Panc1 (cell line): ENCODE measurements at regions not wholly inside any gene's neighbourhood (a gene's known extent, or its start where the extent isn't known, plus 50 kb on each side); places are given as distances from the start of the nearest gene placed in this dataset.

Experiments
- ATAC-seq: fragments of 200-7000 bp; cut with Tn5 transposase; 2 replicates; pipeline ENCODE4 v1.9.1; 2020; ENCODE audit warnings: mild to moderate bottlenecking, moderate library complexity
- BruUV-seq: library from RNA; stranded (reverse); fragments of 400-500 nt; replicated peaks from 2 replicates; lab custom pipeline; 2021; lab: Mats Ljungman, UMichigan
- CTCF ChIA-PET: fragments of 300-600 bp; sonication (Branson Sonifier 250); formaldehyde crosslinking; loops from one replicate; lab custom pipeline; 2022; ENCODE audit warnings: antibody characterized with exemption; lab: Charles Lee
- POLR2A ChIA-PET: fragments of 300-600 bp; sonication (Branson Sonifier 250); formaldehyde crosslinking; loops from one replicate; lab custom pipeline; 2022; ENCODE audit warnings: antibody characterized with exemption; lab: Charles Lee
- DNase-seq: peaks from one replicate; pipeline ENCODE4 v3.0.0-alpha.2; 2010; ENCODE audit warnings: low read depth, low spot score
- H3K27ac ChIP-seq: 2 replicates; pipeline ENCODE4 v1.5.1; 2011; ENCODE audit warnings: mild to moderate bottlenecking, low read length, inconsistent platforms
- H3K27me3 ChIP-seq: fragments of 200-500 bp; sonication (Bioruptor generic); 2 replicates; pipeline ENCODE4 v1.6.0; 2014; ENCODE audit warnings: low read length, inconsistent platforms; ENCODE audit not compliant: control insufficient read depth, insufficient read depth
- H3K36me3 ChIP-seq: fragments of 200-500 bp; sonication (Bioruptor generic); 2 replicates; pipeline ENCODE4 v1.5.1; 2014; ENCODE audit warnings: inconsistent platforms, mild to moderate bottlenecking, low read length, moderate library complexity; ENCODE audit not compliant: control insufficient read depth, insufficient read depth
- H3K4me1 ChIP-seq: 2 replicates; pipeline ENCODE4 v1.5.1; 2011; ENCODE audit warnings: inconsistent platforms, mild to moderate bottlenecking, low read length, moderate library complexity; ENCODE audit not compliant: control insufficient read depth, insufficient read depth
- H3K4me3 ChIP-seq, 2 experiments: 2 replicates each; pipeline ENCODE4 v1.5.1; 2011 to 2012; ENCODE audit warnings: low read depth in 2 of 2, low read length in 2 of 2, mild to moderate bottlenecking in 2 of 2, inconsistent platforms in 1 of 2, moderate library complexity in 1 of 2
- H3K9me3 ChIP-seq: fragments of 200-500 bp; sonication (Bioruptor generic); 2 replicates; pipeline ENCODE4 v1.5.1; 2014; ENCODE audit warnings: low read depth, mild to moderate bottlenecking, inconsistent platforms, low read length, moderate library complexity; ENCODE audit not compliant: control insufficient read depth, insufficient read depth
- POLR2AphosphoS5 ChIP-seq: IDR thresholded peaks from 2 replicates; pipeline ENCODE4 v1.6.1; 2012; ENCODE audit warnings: mild to moderate bottlenecking, low read depth, low read length, moderate library complexity
- SIN3A ChIP-seq: IDR thresholded peaks from 2 replicates; pipeline ENCODE4 v1.6.1; 2012; ENCODE audit warnings: low read depth, mild to moderate bottlenecking, low read length, moderate library complexity, borderline replicate concordance; ENCODE audit not compliant: insufficient read depth
- TCF7L2 ChIP-seq: IDR thresholded peaks from 2 replicates; pipeline ENCODE4 v1.6.1; 2011; ENCODE audit warnings: mild to moderate bottlenecking, low read depth, low read length, inconsistent platforms
- in situ Hi-C: cut with HindIII; loops from 2 replicates; pipeline ENCODE4 v1.10.0; 2016; ENCODE audit warnings: low sequenced_read_pairs, low pct_unique_long_range_greater_than_20kb
- intact Hi-C: fragments of 100-400 bp; cut with micrococcal nuclease; formaldehyde crosslinking; loops from one replicate; pipeline ENCODE4 v1.10.0; 2022; ENCODE audit not compliant: unreplicated experiment
- TF ChIP-seq, protein P1 (sequence below): fragments of 450-650 bp; IDR thresholded peaks from 2 replicates; pipeline ENCODE4 v1.5.1; 2017; ENCODE audit warnings: mild to moderate bottlenecking
- TF ChIP-seq, protein P2 (sequence below), 2 experiments: IDR thresholded peaks; 2 replicates each; pipeline ENCODE4 v1.6.1; 2011 to 2012; ENCODE audit warnings: low read depth in 2 of 2, control low read depth in 1 of 2, low read length in 1 of 2, mild to moderate bottlenecking in 1 of 2, moderate library complexity in 1 of 2; ENCODE audit not compliant: insufficient read depth in 1 of 2

GRCh38 chrX:8919801-8920200 lies 114.1 kb downstream of the FAM9B start:
- POLR2A ChIA-PET, result no interaction called here
- Histone ChIP-seq H3K27me3 (no peaks in the 10 kb centered on the region), H3K27ac (no peak overlapping the region), H3K9me3 (no peaks in the 10 kb centered on the region), H3K36me3 (no peaks in the 10 kb centered on the region), H3K4me3 (no peak overlapping the region), H3K4me1 (no peaks in the 10 kb centered on the region)
- in situ Hi-C loops, result no loop called here
- intact Hi-C loops, result no loop called here
- ATAC-seq (no peak), DNase-seq (no peak)
- CTCF ChIA-PET, result no interaction called here
- BruUV-seq, result no TSS peak
- TF ChIP-seq, protein P1, sequence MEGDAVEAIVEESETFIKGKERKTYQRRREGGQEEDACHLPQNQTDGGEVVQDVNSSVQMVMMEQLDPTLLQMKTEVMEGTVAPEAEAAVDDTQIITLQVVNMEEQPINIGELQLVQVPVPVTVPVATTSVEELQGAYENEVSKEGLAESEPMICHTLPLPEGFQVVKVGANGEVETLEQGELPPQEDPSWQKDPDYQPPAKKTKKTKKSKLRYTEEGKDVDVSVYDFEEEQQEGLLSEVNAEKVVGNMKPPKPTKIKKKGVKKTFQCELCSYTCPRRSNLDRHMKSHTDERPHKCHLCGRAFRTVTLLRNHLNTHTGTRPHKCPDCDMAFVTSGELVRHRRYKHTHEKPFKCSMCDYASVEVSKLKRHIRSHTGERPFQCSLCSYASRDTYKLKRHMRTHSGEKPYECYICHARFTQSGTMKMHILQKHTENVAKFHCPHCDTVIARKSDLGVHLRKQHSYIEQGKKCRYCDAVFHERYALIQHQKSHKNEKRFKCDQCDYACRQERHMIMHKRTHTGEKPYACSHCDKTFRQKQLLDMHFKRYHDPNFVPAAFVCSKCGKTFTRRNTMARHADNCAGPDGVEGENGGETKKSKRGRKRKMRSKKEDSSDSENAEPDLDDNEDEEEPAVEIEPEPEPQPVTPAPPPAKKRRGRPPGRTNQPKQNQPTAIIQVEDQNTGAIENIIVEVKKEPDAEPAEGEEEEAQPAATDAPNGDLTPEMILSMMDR, result no peak
- TF ChIP-seq SIN3A (no peak), TCF7L2 (no peak), POLR2AphosphoS5 (no peak)
- TF ChIP-seq, protein P2, sequence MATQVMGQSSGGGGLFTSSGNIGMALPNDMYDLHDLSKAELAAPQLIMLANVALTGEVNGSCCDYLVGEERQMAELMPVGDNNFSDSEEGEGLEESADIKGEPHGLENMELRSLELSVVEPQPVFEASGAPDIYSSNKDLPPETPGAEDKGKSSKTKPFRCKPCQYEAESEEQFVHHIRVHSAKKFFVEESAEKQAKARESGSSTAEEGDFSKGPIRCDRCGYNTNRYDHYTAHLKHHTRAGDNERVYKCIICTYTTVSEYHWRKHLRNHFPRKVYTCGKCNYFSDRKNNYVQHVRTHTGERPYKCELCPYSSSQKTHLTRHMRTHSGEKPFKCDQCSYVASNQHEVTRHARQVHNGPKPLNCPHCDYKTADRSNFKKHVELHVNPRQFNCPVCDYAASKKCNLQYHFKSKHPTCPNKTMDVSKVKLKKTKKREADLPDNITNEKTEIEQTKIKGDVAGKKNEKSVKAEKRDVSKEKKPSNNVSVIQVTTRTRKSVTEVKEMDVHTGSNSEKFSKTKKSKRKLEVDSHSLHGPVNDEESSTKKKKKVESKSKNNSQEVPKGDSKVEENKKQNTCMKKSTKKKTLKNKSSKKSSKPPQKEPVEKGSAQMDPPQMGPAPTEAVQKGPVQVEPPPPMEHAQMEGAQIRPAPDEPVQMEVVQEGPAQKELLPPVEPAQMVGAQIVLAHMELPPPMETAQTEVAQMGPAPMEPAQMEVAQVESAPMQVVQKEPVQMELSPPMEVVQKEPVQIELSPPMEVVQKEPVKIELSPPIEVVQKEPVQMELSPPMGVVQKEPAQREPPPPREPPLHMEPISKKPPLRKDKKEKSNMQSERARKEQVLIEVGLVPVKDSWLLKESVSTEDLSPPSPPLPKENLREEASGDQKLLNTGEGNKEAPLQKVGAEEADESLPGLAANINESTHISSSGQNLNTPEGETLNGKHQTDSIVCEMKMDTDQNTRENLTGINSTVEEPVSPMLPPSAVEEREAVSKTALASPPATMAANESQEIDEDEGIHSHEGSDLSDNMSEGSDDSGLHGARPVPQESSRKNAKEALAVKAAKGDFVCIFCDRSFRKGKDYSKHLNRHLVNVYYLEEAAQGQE (IDR thresholded peaks at IDR 0.05; ENCODE audit: insufficient read depth in 1 of 2, low read depth in 2 of 2, low read length in 1 of 2), result no peak

DNA sequence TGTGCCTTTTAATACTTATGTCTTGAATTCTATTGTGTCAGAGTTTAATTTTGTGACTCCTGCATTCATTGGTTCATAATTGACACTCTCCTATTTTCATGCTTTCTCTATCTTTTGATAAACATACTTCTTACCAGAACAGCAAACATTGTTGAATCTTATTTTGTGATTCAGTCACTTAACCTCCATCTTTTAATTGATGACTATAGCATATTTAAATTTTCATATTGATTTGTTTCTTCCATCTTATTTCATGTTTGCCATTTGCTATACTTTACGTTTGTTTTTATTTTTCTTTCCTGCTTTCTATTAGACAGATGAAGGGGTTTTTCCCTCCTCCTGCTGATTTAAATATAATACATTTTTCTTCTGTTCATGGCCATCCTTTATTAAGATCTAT lies 115.5 kb upstream of the FAM9A start:
- no peaks in the 10 kb centered on the region for H3K4me1 ChIP-seq
- DNase-seq (no peak), ATAC-seq (no peak)
- H3K4me3 ChIP-seq, result no peak overlapping the region
- H3K27ac ChIP-seq, result no peak overlapping the region
- H3K27me3 ChIP-seq, result no peaks in the 10 kb centered on the region
- TF ChIP-seq, protein P2 (IDR thresholded peaks at IDR 0.05; ENCODE audit: insufficient read depth in 1 of 2, low read depth in 2 of 2, low read length in 1 of 2), result no peak
- TF ChIP-seq POLR2AphosphoS5 (no peak), TCF7L2 (no peak), SIN3A (no peak)
- TF ChIP-seq, protein P1, result no peak
- CTCF ChIA-PET, result no interaction called here
- intact Hi-C loops, result no loop called here
- no TSS peak for BruUV-seq
- H3K9me3 ChIP-seq, result no peaks in the 10 kb centered on the region
- no peaks in the 10 kb centered on the region for H3K36me3 ChIP-seq
- in situ Hi-C loops, result no loop called here
- POLR2A ChIA-PET, result no interaction called here
